Spinal cord (tissue), 9 donors: ENCODE measurements at regions not wholly inside any gene's neighbourhood (a gene's known extent, or its start where the extent isn't known, plus 50 kb on each side); places are given as distances from the start of the nearest gene placed in this dataset.

ENCODE experiments used
- DNase-seq, 6 donors: peaks; one replicate each; pipeline versions ENCODE4 v3.0.0 to v3.0.0-alpha.2; 2013 to 2015; ENCODE audit warnings: low spot score in 6 of 6, low read depth in 4 of 6
- H3K27ac ChIP-seq: one replicate; pipeline ENCODE4 v1.5.1; 2013; ENCODE audit warnings: low read depth, low read length, control low read depth
- H3K27me3 ChIP-seq: one replicate; pipeline ENCODE4 v1.6.1; 2013; ENCODE audit warnings: low read length; ENCODE audit not compliant: control insufficient read depth, insufficient read depth
- H3K36me3 ChIP-seq: one replicate; pipeline ENCODE4 v1.6.1; 2013; ENCODE audit warnings: low read length; ENCODE audit not compliant: control insufficient read depth, insufficient read depth
- H3K4me1 ChIP-seq: one replicate; pipeline ENCODE4 v1.6.1; 2013; ENCODE audit warnings: low read length; ENCODE audit not compliant: control insufficient read depth, insufficient read depth
- H3K4me3 ChIP-seq: one replicate; pipeline ENCODE4 v1.5.1; 2013; ENCODE audit warnings: low read depth, low read length, control low read depth
- H3K9me3 ChIP-seq: one replicate; pipeline ENCODE4 v1.6.1; 2013; ENCODE audit warnings: low read length; ENCODE audit not compliant: control insufficient read depth, insufficient read depth
- WGBS: methylation state at CpG from one replicate; pipeline ENCODE4 v1.1.5; 2013; ENCODE audit warnings: missing lambda C conversion rate; ENCODE audit not compliant: insufficient coverage; 5-methylcytosine and 5-hydroxymethylcytosine counted together
- donor health status: healthy.

- Histone ChIP-seq H3K27ac (no peak overlapping the region), H3K4me1 (peaks cover 5% of the 10 kb centered on the region), H3K4me3 (no peak overlapping the region), H3K36me3 (no peaks in the 10 kb centered on the region), H3K27me3 (no peaks in the 10 kb centered on the region), H3K9me3 (no peaks in the 10 kb centered on the region)
- 75% methylated on average over 2 of the region's 6 CpGs for WGBS
- peak in 1 of 6 donors; percentile 60 for DNase-seq
Observed at GRCh38 chr18:45328811-45329210, 286.5 kb upstream of the SLC14A2 start.

- H3K9me3 ChIP-seq, result no peaks in the 10 kb centered on the region
- DNase-seq, result no peak
- no peak overlapping the region for H3K4me3 ChIP-seq
- H3K4me1 ChIP-seq, result peaks cover 5% of the 10 kb centered on the region
- no peaks in the 10 kb centered on the region for H3K36me3 ChIP-seq
- H3K27ac ChIP-seq, result no peak overlapping the region
- H3K27me3 ChIP-seq, result no peaks in the 10 kb centered on the region
Observed at GRCh38 chr18:45329316-45329715, 286.0 kb upstream of the SLC14A2 start.

- 100% methylated on average over 1 of the region's 2 CpGs for WGBS
- H3K27ac ChIP-seq, result no peak overlapping the region
Observed at GRCh38 chr18:45330170-45330594, 285.1 kb upstream of the SLC14A2 start.

GRCh38 chr18:45332871-45333270 is 282.4 kb upstream of the SLC14A2 start:
- no peak overlapping the region for H3K4me3 ChIP-seq
- no peaks in the 10 kb centered on the region for H3K36me3 ChIP-seq
- H3K27me3 ChIP-seq, result no peaks in the 10 kb centered on the region
- WGBS, result no CpG with 5 or more reads among the region's 1 CpG
- H3K9me3 ChIP-seq, result no peaks in the 10 kb centered on the region
- no peak overlapping the region for H3K27ac ChIP-seq
- DNase-seq, result peak in 1 of 6 donors; percentile 16
- H3K4me1 ChIP-seq, result no peaks in the 10 kb centered on the region

More at GRCh38 chr18:45330170-45330594, 285.1 kb upstream of the SLC14A2 start:
- H3K9me3 ChIP-seq, result no peaks in the 10 kb centered on the region
- no peak overlapping the region for H3K4me3 ChIP-seq
- H3K27me3 ChIP-seq, result no peaks in the 10 kb centered on the region
- H3K36me3 ChIP-seq, result no peaks in the 10 kb centered on the region
- no peaks in the 10 kb centered on the region for H3K4me1 ChIP-seq
- DNase-seq, result no peak

GRCh38 chr18:45334191-45334590 is 281.1 kb upstream of the SLC14A2 start:
- WGBS, result no CpG with 5 or more reads among the region's 1 CpG
- Histone ChIP-seq H3K36me3 (no peaks in the 10 kb centered on the region), H3K4me1 (no peaks in the 10 kb centered on the region), H3K27me3 (no peaks in the 10 kb centered on the region), H3K4me3 (no peak overlapping the region), H3K9me3 (no peaks in the 10 kb centered on the region), H3K27ac (no peak overlapping the region)
- DNase-seq, result no peak

- 53% methylated on average over 4 of the region's 4 CpGs for WGBS
- no peak overlapping the region for H3K4me3 ChIP-seq
- no peaks in the 10 kb centered on the region for H3K4me1 ChIP-seq
- no peak overlapping the region for H3K27ac ChIP-seq
- H3K9me3 ChIP-seq, result no peaks in the 10 kb centered on the region
- peak in 2 of 6 donors; percentile 39 to 44 for DNase-seq
- no peaks in the 10 kb centered on the region for H3K36me3 ChIP-seq
- H3K27me3 ChIP-seq, result no peaks in the 10 kb centered on the region
Observed at GRCh38 chr18:45335282-45336043, 279.8 kb upstream of the SLC14A2 start.

- Histone ChIP-seq H3K4me3 (no peak overlapping the region), H3K27ac (no peak overlapping the region), H3K4me1 (no peaks in the 10 kb centered on the region), H3K27me3 (no peaks in the 10 kb centered on the region), H3K9me3 (no peaks in the 10 kb centered on the region), H3K36me3 (no peaks in the 10 kb centered on the region)
- no peak for DNase-seq
- 80% methylated on average over 1 of the region's 1 CpG for WGBS
Observed at GRCh38 chr18:45336448-45336847, 278.8 kb upstream of the SLC14A2 start.

GRCh38 chr18:45337477-45337876 is 277.8 kb upstream of the SLC14A2 start:
- no peak overlapping the region for H3K27ac ChIP-seq
- no peaks in the 10 kb centered on the region for H3K27me3 ChIP-seq
- DNase-seq, result no peak
- no peaks in the 10 kb centered on the region for H3K9me3 ChIP-seq
- H3K36me3 ChIP-seq, result no peaks in the 10 kb centered on the region
- H3K4me1 ChIP-seq, result no peaks in the 10 kb centered on the region
- WGBS, result 88% methylated on average over 1 of the region's 1 CpG
- no peak overlapping the region for H3K4me3 ChIP-seq

GRCh38 chr18:45339810-45340550 is 275.3 kb upstream of the SLC14A2 start:
- DNase-seq, result no peak

GRCh38 chr18:45340884-45341283 is 274.4 kb upstream of the SLC14A2 start:
- Histone ChIP-seq H3K27me3 (no peaks in the 10 kb centered on the region), H3K36me3 (no peaks in the 10 kb centered on the region), H3K4me3 (no peak overlapping the region), H3K9me3 (no peaks in the 10 kb centered on the region), H3K4me1 (no peaks in the 10 kb centered on the region), H3K27ac (no peak overlapping the region)
- WGBS, result no CpG with 5 or more reads among the region's 3 CpGs
- no peak for DNase-seq

More at GRCh38 chr18:45339810-45340550, 275.3 kb upstream of the SLC14A2 start:
- Histone ChIP-seq H3K4me3 (no peak overlapping the region), H3K4me1 (no peaks in the 10 kb centered on the region), H3K36me3 (no peaks in the 10 kb centered on the region), H3K9me3 (no peaks in the 10 kb centered on the region), H3K27me3 (no peaks in the 10 kb centered on the region), H3K27ac (no peak overlapping the region)
- 58% methylated on average over 2 of the region's 4 CpGs for WGBS
